GM12875 (cell line): ENCODE measurements at regions not wholly inside any gene's neighbourhood (a gene's known extent, or its start where the extent isn't known, plus 50 kb on each side); places are given as distances from the start of the nearest gene placed in this dataset.
"Not testable (repeated sequence)": the region's sequence is repeated elsewhere in the genome, so short reads cannot be mapped to it uniquely, and the experiment has no call there.

Experiments
- H3K4me3 ChIP-seq: one replicate; pipeline ENCODE4 v1.5.1; 2011; ENCODE audit warnings: low read depth, low read length, control low read depth
- CTCF ChIP-seq: IDR thresholded peaks from 2 replicates; pipeline ENCODE4 v1.5.1; 2011; ENCODE audit warnings: low read depth, mild to moderate bottlenecking, control low read depth, inconsistent platforms, low read length, moderate library complexity, borderline replicate concordance; ENCODE audit not compliant: insufficient read depth

- H3K4me3 ChIP-seq = no peak overlapping the region
- TF ChIP-seq CTCF = no peak
Observed at GRCh38 chr15:93348711-93349545, 259.9 kb upstream of the RGMA start.

GRCh38 chr15:93347986-93348385, 259.0 kb upstream of the RGMA start:
- no peak for TF ChIP-seq CTCF
- H3K4me3 ChIP-seq = no peak overlapping the region

- TF ChIP-seq CTCF = no peak
- H3K4me3 ChIP-seq = no peak overlapping the region
Observed at GRCh38 chr15:93345981-93346380, 257.0 kb upstream of the RGMA start.

GRCh38 chr15:93343402-93343801, 254.4 kb upstream of the RGMA start:
- not testable (repeated sequence) for H3K4me3 ChIP-seq

GRCh38 chr15:93341164-93341563, 252.2 kb upstream of the RGMA start:
- H3K4me3 ChIP-seq = no peak overlapping the region
- no peak for TF ChIP-seq CTCF

- no peak for TF ChIP-seq CTCF
- no peak overlapping the region for H3K4me3 ChIP-seq
Observed at GRCh38 chr15:93340406-93340805, 251.4 kb upstream of the RGMA start.

- no peak overlapping the region for H3K4me3 ChIP-seq
- TF ChIP-seq CTCF = 0 out of 2 replicates have a peak, but pooled peaks have one; percentile 5
Observed at GRCh38 chr15:93333796-93334195, 244.8 kb upstream of the RGMA start.

GRCh38 chr15:93333126-93333525, 244.1 kb upstream of the RGMA start:
- H3K4me3 ChIP-seq = not testable (repeated sequence)
